Muscle of back (tissue), 3 donors: ENCODE measurements at regions not wholly inside any gene's neighbourhood (a gene's known extent, or its start where the extent isn't known, plus 50 kb on each side); places are given as distances from the start of the nearest gene placed in this dataset.
A peak's percentile ranks its signal among the peaks of the same experiment; 100 is the strongest.
"Not testable (repeated sequence)": the region's sequence is repeated elsewhere in the genome, so short reads cannot be mapped to it uniquely, and the experiment has no call there.

Experiments used
- DNase-seq, 3 donors: peaks; one replicate each; pipeline versions ENCODE4 v3.0.0 to v3.0.0-alpha.2; 2013

- DNase-seq: no peak
These were observed 120.6 kb downstream of the BCHE start for GRCh38 chr3:165716592-165716991.

- no peak for DNase-seq
These were observed 123.7 kb downstream of the BCHE start for GRCh38 chr3:165713479-165713878.

- DNase-seq: no peak
These were observed 124.8 kb downstream of the BCHE start for GRCh38 chr3:165712382-165712781.

GRCh38 chr3:165697910-165698309, 139.3 kb downstream of the BCHE start:
- DNase-seq: no peak

- DNase-seq: no peak
These were observed 140.7 kb downstream of the BCHE start for GRCh38 chr3:165696496-165696895.

GRCh38 chr3:165683947-165684346, 153.3 kb downstream of the BCHE start:
- DNase-seq: no peak

- DNase-seq: no peak
These were observed 154.5 kb downstream of the BCHE start for GRCh38 chr3:165682734-165683133.

GRCh38 chr3:165669967-165670366, 167.3 kb downstream of the BCHE start:
- no peak for DNase-seq

- DNase-seq: no peak
These were observed 167.7 kb downstream of the BCHE start for GRCh38 chr3:165669504-165669903.

- no peak for DNase-seq
These were observed 169.5 kb downstream of the BCHE start for GRCh38 chr3:165667676-165668075.

GRCh38 chr3:165658027-165658426, 179.2 kb downstream of the BCHE start:
- DNase-seq: no peak

GRCh38 chr3:165653130-165653778, 184.0 kb downstream of the BCHE start:
- no peak for DNase-seq

- DNase-seq: not testable (repeated sequence)
These were observed 187.9 kb downstream of the BCHE start for GRCh38 chr3:165649282-165649681.

GRCh38 chr3:165645191-165645590, 192.0 kb downstream of the BCHE start:
- no peak for DNase-seq

GRCh38 chr3:165644331-165644730, 192.9 kb downstream of the BCHE start:
- DNase-seq: no peak

GRCh38 chr3:165643425-165643824, 193.8 kb downstream of the BCHE start:
- peak in 1 of 3 donors; percentile 59 for DNase-seq

- peak; percentile 82 to 98 (median 88) for DNase-seq
These were observed 194.3 kb downstream of the BCHE start for GRCh38 chr3:165642761-165643420.

GRCh38 chr3:165641569-165642310, 195.5 kb downstream of the BCHE start:
- no peak for DNase-seq

GRCh38 chr3:165640970-165641369, 196.3 kb downstream of the BCHE start:
- DNase-seq: no peak

GRCh38 chr3:165640031-165640430, 197.2 kb downstream of the BCHE start:
- DNase-seq: no peak

- no peak for DNase-seq
These were observed 199.2 kb downstream of the BCHE start for GRCh38 chr3:165638034-165638433.

- no peak for DNase-seq
These were observed 200.6 kb downstream of the BCHE start for GRCh38 chr3:165636684-165637015.
